NCI-H2227 (cell line): ENCODE measurements at regions not wholly inside any gene's neighbourhood (a gene's known extent, or its start where the extent isn't known, plus 50 kb on each side); places are given as distances from the start of the nearest gene placed in this dataset.

Experiments used
- DNase-seq: peaks from one replicate; lab custom pipeline; 2025; ENCODE audit not compliant: unreplicated experiment; lab: John Stamatoyannopoulos, UW

DNA sequence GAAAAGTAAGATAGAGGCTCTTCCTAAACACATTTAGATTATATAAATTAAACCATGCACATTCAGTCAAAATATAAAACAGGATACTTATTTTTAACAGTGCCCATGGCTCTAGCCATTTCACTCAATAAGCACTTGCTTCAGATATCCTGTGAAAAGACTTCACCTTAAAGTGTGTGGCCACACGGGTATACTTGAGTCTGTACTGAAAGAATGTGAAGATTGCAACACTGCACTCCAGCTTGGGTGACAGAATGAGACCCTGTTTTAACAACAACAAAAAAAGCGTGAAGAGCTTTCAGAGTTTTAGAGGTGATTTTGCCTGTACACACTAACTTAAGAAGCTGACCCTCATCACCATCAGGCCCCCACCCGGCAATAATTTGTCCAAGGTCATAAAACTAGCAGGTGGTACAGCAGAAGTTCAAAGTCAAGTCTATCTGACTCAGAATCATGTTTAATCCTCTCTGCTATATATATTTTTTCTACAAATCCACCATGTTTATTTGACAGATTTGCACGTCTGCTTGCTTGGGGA is 203.5 kb upstream of the GUCY1A2 start:
- no peak for DNase-seq

DNA sequence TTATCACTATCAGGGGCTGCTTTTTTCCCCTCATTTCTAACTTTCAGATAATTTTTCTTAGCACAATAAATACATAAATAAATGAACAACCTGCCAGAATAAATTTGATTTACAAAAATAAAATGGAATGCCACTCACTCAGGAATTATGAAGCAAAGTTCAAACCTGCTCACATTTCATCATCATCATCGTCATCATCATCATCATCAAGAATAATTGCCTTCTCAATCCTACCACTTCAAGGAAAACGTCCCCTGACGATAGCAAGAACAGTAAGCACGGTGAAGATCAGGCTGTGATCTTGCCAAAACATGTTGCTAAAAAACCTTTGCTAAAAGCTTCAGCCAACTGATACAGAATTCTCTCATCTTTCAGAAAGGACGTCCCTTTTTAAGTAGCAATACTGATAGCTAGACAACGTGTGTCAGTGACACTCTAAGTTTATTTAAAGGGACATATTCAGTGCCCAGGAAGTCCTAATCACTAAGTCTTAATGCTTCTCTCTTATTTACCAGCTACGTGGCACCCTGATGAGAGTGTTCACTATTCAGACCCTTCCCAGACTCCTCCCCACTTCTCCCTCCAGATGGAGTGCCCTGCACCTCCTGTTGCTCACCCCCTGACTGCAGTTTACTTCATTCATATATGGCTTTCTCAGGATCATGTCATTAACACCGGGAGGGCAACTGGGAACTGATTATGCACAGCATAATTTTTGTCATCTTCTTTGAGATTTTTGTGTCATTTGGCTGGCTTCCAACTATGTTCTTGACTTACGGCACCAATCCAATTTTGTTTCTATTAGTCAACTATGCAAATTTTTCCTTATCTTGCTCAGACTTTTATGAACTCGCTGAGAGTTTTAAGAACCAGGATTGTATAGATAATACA is 200.1 kb upstream of the GUCY1A2 start:
- no peak for DNase-seq

DNA sequence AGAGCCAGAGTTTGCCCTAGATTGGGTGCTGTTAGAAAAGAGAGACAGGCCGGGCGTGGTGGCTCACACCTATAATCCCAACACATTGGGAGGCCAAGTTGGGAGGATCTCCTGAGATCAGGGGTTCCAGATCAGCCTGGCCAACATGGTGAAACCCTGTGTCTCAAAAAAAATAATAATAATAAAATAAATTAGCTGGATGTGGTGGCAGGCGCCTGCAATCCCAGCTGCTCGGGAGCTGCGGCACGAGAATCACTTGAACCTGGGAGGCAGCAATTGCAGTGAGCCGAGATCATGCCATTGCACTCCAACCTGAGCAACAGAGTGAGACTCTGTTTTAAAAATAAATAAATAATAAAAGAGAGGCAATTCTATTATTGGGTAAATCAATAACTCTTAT is 199.2 kb upstream of the GUCY1A2 start:
- no peak for DNase-seq

DNA sequence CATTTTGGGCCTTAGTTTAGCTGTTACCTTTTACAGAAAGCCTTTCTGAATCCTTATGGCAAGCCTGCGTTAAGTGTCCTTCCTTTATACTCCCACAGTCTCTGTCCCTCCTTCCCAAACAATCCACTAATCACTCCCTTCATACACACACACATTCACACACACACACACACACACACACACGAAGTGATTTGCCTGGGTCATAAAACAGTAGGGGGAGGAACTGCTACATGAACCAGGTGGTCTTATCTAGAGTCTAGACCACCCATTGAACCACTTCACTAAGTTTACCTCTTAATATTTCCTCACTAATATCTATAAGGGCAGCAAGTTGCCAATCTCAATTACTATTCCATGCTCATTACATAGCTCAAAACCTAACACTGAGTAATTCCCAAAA is 196.7 kb upstream of the GUCY1A2 start:
- DNase-seq = no peak

DNA sequence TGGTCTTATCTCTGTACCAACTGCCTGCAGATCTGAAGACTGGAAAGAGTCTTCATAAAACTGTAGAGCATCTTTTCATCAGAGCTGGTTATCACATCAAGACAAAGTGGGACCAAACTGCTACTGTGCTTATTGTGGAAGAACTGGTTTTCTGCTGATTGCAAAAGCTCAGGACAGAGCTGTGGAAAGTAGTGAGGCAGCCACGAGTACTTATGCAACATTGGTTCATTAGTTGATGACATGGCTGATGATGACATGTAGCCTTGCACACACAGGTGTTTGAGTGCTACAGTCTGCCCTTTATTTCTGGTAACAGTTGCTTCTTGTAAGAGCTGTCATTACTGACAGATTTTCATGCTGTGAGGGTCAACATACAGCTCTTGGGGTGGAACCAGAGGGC is 185.4 kb upstream of the GUCY1A2 start:
- DNase-seq = peak; percentile 25

DNA sequence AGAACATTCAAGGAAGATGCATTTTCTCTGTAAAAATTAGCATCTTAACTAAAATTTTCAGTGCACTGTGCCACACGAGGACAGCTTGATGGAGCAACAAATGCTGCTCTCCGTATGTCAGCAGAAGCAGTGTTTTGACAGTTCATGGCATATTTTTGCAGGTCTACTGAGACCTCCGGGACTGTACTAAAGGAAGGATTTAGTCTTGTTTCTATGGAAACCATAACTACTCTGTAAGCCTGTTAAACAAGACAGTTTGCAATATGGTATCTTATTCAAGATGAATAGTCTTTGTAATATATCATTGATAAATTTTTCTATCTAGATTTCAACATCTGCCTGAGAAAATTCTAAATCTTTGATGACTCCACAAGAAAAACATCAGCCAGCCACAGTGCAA is 184.0 kb upstream of the GUCY1A2 start:
- no peak for DNase-seq

DNA sequence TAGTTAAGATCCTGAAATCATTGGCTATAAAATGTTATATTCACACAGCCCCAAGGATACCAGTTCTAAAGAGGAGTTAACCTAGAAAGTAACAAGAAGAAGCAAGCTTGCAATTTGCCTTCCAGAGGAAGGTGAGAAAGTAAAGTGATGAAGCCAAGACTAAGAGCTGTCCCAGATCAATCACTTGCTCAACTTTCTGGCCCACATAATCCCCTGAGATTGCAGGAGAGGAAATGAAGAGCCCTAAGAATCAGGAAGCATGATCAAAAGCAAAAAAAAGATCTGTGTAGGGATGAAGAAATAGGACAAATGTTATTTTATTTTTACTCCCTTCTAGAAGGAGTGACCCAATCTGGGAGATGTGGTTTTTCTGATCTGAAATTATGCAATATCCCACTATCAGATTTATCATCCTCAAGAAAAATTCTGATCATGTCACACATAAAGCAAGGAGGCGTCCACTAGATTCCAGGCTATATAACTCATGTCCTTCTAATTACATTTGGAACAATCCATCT is 180.3 kb upstream of the GUCY1A2 start:
- DNase-seq = no peak

DNA sequence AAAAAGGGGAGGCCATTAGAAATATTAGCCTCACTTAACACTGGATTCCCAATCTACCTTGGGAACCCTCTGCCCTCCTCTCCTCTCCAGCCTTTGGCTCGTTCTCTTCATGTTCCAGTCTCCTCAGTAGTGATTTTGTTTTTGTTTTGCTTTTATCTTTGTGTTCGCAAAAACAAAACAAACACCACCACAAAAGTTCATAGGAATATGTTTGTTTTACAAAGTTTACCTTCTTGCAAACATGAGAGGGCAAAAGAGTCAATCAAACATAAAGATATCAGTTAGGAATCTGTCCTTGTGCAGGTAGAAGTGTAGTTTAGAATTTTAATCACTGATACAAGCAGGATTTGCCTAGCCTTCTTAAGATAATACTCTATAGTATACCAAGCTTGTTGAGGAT is 179.7 kb upstream of the GUCY1A2 start:
- DNase-seq = no peak

DNA sequence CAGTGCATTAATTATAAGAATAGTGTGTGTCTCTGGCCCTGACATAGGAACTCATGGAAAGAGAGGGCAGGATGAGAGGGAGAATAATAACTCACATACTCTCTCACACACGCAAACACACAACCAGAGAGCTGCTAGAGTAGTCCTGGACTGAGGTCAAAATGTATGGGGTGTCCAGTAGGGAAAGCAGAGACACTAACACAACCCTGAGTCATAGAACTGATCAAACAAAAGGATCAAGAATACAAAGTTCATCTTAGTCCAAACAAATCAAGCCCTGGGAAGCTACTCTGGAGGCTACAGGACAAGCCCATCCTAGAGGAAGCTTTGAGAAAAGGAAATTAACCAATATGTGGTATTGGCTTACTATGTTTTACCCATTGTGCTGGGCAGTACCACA is 178.5 kb upstream of the GUCY1A2 start:
- no peak for DNase-seq

DNA sequence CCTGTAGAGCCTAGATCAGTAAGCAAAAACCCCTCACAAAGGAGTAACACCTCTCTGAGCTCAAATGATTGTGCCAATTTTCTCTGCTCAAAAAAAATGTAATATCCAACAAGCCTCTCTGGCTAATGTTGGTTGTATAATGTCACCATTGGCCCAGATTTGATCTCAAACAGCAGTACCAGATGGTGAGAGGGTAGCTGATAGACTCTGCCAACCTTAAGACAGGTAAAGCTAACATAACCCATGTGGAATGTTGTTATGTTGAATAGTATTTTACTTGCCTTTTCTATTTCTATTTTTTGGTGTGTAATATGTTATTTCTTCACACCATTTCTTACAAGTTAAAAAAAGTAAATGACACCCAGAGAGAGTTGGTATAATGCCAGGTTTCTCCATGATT is 166.7 kb upstream of the GUCY1A2 start:
- no peak for DNase-seq

DNA sequence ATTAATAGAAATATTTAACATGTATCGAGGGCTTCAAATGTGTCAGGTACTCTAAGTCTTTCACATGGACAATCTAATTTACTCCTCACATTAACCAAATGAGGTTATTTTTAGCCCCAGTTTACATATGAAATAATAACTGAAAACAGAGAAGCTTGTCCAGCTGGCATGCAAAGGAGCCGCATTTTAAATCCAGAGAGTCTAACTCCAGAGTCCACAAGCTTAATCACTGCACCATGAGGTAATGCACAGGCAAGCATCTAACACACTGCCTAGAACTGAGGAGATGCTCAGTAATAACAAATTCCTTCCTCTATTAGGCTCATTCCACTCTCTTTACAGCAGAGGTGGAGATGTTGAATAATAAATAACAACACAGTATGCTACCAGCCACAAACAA is 165.7 kb upstream of the GUCY1A2 start:
- DNase-seq = no peak

DNA sequence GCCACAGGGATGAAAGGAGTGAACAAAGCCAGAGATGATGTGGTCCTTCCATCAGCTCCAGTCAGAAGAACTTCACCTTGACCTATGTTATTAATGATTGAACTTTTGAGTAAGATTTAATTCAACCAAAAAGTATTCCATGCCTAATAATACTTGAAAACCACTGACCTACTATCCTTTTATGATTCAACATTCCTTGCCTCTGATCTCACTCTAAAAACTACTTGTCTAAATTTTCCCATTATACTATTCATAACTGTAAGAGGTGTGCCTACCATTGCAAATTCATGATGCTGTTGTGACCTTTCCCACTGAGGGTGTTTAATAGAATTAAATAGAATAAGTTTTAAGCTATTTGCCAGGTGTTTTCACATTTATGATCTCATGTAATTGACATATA is 164.7 kb upstream of the GUCY1A2 start:
- no peak for DNase-seq

DNA sequence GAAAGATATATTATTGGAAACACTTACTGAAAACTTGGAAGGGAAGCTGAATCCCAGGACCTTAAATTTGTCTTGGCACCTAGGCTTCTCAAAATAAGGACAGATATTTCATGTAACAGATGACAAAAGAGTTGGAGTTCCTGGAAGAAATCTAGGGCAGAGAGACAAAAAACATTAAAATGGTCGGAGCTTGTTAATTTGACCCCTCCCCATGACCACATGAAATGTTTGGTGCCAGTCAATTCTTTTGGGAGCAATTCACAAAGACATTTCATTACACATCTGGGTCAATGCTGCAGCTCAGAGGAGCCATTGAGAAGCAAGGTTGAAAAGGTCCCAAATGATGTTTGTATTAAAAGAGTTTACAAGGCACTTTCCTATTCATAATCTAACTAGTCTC is 162.0 kb upstream of the GUCY1A2 start:
- DNase-seq = no peak

DNA sequence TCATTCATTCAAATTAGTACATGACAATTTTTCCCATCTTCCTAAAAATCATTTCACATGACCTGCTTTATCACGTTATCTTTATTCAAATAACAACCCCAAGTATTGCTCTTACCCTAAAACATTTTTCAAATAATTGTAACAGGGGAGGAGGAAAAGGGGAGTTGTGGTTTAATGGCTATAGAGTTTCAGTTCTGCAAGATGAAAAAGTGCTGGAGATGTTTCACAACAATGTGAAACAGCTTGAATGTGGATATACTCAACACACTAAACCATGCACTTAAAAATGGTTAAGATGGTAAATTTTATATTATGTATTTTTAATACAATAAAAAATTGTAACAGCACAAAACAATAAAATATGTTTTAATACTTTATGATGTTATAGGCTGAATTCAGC is 161.6 kb upstream of the GUCY1A2 start:
- DNase-seq = no peak

DNA sequence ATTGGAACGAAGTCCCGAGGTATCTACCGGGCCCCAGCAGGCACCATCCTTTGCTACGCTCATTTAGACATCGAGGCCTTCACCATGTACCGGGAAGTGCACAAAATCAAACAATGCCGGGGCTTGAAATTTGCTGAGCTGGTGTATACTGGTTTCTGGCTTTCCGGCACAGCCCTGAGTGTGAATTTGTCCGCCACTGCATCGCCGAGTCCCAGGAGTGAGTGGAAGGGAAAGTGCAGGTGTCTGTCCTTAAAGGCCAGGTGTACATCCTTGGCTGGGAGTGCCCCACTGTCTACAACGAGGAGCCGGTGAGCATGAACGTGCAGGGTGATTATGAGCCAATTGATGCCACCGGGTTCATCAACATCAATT is 158.8 kb upstream of the GUCY1A2 start:
- no peak for DNase-seq

DNA sequence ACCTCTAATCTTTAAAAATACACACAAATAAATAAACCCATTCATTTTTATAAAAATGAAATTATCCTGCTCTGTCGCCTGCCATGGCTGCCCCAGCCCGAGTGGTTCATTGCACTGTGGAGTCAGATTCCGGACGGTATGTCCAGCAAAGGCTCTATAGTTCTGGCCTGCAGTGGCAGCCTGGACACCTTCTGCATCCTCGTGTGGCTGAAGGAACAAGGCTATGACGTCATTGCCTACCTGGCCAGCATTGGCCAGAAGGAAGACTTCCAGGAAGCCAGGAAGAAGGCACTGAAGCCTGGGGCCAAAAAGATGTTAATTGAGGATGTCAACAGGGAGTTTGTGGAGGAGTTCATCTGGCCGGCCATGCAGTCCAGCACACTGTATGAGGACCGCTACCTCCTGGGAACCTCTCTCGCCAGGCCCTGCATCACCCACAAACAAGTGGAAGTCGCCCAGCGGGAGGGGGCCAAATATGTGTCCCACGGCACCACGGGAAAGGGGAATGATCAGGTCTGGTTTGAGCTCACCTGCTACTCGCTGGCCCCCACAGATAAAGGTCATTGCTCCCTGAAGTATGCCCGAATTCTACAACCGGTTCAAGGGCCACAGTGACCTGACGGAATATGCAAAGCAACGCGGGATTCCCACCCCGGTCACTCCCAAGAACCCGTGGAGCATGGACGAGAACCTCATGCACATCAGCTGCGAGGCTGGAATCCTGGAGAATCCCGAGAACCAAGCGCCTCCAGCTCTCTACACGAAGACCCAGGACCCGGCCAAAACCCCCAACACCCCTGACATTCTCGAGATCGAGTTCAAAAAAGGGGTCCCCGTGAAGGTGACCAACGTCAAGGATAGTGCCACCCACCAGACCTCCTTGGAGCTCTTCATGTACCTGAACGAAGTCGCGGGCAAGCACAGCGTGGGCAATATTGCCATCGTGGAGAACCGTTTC is 158.2 kb upstream of the GUCY1A2 start:
- DNase-seq = no peak

DNA sequence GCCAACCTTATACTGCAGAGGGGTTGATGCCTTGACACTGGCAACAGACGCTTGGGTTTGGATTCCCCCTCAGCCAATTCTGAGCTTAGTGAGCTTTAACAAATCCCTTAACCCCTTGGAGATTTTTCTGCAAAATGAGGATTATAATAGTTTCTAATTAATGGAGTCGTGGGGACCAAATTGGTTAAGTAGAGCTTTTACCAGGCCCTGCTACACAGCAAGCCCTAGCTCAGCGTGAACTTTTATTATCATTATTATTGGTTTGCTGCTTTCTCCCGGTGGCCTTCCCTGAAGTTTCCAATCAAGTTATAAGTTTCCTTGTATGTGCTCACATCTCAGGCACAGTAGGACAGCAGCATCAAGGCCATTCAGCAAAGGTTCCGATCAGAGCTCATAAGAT is 156.6 kb upstream of the GUCY1A2 start:
- no peak for DNase-seq

DNA sequence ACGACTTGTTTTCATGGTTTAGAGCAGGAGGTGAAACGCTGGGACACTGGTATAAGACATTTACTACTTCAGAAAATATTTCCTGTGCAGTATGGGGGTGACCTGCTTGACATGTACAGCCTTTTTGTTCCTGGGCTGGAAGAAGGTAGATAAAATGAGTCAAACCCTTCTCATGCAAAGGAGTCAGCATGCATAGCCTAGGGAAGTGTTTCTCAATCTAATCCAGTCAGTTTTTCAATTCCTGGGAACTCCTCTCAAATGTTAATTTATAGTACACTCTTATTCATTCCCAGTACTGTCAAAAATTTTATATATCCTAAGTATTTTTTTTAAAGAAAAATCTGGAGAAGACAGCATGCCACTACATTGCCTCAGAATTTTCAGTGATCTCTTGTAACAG is 154.7 kb upstream of the GUCY1A2 start:
- no peak for DNase-seq

DNA sequence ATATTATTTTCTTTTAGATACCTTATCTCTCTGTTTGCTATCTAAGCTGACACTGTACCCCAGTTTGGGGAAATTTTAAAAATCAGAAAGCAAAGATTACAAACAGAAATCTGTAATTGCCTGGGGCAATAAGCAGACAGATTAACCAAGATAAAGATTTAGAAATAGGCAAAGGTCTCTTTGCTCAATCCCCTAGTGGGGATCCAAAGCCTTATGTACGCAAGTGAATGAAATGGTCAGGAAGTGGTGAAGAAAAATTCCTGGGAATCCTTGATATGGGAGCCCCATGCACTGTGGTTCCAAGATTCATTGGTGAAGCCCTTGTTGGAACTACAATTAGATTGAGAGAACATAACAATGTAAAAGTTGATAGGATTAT is 139.5 kb upstream of the GUCY1A2 start:
- DNase-seq = no peak

DNA sequence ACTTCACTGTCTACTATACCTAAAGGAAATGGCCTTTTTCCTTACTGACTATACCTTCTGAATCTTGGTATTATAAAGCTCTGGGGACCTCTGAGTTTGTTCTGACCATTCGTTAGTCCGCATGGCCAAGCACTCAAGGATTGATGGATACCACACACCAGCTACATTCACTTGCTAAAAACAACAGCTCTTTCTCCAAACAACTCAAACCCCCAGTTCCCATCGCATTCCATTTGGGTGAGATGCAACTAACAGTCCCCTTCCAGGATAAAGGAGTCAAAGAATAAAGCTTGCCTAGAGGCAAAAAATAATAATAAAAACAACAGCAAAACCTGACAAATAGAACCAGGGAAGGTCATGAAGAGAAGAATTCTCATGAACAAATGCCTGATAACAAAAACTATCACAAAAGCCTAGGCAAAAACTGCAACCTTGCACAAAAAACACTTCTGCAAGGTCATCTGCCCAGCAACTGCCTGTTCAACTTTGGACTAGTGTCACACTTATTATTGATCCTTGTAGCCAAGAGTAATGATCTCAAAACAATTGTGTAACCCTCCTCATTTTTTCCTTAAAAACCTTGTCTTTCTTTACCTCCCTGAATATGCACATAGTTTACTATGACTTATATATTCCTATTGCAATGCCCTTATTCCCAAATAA is 139.0 kb upstream of the GUCY1A2 start:
- no peak for DNase-seq

DNA sequence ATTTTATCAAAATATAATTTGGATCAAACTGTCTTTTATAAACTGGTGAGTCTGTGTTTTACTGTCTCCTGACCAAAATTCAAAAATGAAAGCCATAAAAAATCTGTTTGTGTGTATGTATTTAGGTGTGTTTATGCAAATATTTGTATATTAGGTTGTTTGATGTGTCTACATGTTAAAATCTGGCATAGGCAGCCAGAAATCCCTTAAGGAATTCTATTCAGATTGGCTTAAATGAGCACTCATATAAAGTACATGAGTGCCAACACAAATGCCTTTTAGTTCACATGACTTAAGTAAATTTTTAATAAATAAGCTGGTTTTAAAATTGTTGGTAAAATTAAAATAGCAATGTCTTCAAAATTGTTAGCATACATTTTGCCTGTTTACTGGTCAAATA is 133.3 kb upstream of the GUCY1A2 start:
- no peak for DNase-seq
